IMR-90 (cell line): ENCODE measurements at regions not wholly inside any gene's neighbourhood (a gene's known extent, or its start where the extent isn't known, plus 50 kb on each side); places are given as distances from the start of the nearest gene placed in this dataset.

Experiments used
- ATAC-seq: fragments of 200-7000 bp; cut with Tn5 transposase; 2 replicates; pipeline ENCODE4 v1.9.1; 2020; ENCODE audit warnings: low read depth, mild to moderate bottlenecking, moderate library complexity
- BruUV-seq: library from RNA; stranded (reverse); fragments of 400-500 nt; replicated peaks from 2 replicates; lab custom pipeline; 2021; lab: Mats Ljungman, UMichigan
- CTCF ChIA-PET: fragments of 300-600 bp; formaldehyde crosslinking; extraction: SDS; loops from one replicate; lab custom pipeline; 2021; ENCODE audit warnings: antibody characterized with exemption; lab: Yijun Ruan, JAX
- POLR2A ChIA-PET: fragments of 300-600 bp; sonication (Branson Sonifier 250); formaldehyde crosslinking; loops from one replicate; lab custom pipeline; 2022; ENCODE audit warnings: antibody characterized with exemption; ENCODE audit not compliant: unreplicated experiment; lab: Charles Lee
- DNase-seq: peaks from one replicate; pipeline ENCODE4 v3.0.0; 2013
- H2AFZ ChIP-seq: replicated peaks from 2 replicates; pipeline ENCODE3; 2013; ENCODE audit warnings: low read length, mild to moderate bottlenecking; ENCODE audit not compliant: poor library complexity
- H2AK5ac ChIP-seq: 2 replicates; pipeline ENCODE4 v1.6.1; 2013; ENCODE audit warnings: low read depth, low read length, inconsistent platforms
- H2AK9ac ChIP-seq: replicated peaks from 2 replicates; pipeline ENCODE3; 2013; ENCODE audit warnings: mild to moderate bottlenecking, low read depth, low read length, moderate library complexity; ENCODE audit not compliant: poor library complexity
- H2BK120ac ChIP-seq: 2 replicates; pipeline ENCODE4 v1.6.1; 2013; ENCODE audit warnings: low read depth, low read length, inconsistent platforms
- H2BK15ac ChIP-seq: 3 replicates; pipeline ENCODE4 v1.6.1; 2013; ENCODE audit warnings: low read depth, low read length, inconsistent platforms
- H2BK20ac ChIP-seq: 2 replicates; pipeline ENCODE4 v1.6.1; 2013; ENCODE audit warnings: low read depth, mild to moderate bottlenecking, inconsistent platforms, low read length, moderate library complexity
- H2BK5ac ChIP-seq: 2 replicates; pipeline ENCODE4 v1.6.1; 2013; ENCODE audit warnings: mild to moderate bottlenecking, low read depth, low read length, inconsistent platforms; ENCODE audit not compliant: poor library complexity, severe bottlenecking
- H3K14ac ChIP-seq: replicated peaks from 2 replicates; pipeline ENCODE4 v1.6.1; 2013; ENCODE audit warnings: low read depth, low read length, inconsistent platforms
- H3K18ac ChIP-seq: 2 replicates; pipeline ENCODE4 v1.6.1; 2013; ENCODE audit warnings: low read depth, low read length, control low read depth
- H3K23ac ChIP-seq: 2 replicates; pipeline ENCODE4 v1.6.1; 2013; ENCODE audit warnings: low read depth, low read length, inconsistent platforms
- H3K27ac ChIP-seq: 2 replicates; pipeline ENCODE4 v1.5.1; 2013; ENCODE audit warnings: mild to moderate bottlenecking, control low read depth, low read length; ENCODE audit not compliant: insufficient read depth
- H3K27me3 ChIP-seq: 2 replicates; pipeline ENCODE4 v1.6.1; 2013; ENCODE audit warnings: low read length; ENCODE audit not compliant: control insufficient read depth, insufficient read depth
- H3K36me3 ChIP-seq: 2 replicates; pipeline ENCODE4 v1.6.1; 2013; ENCODE audit warnings: low read length, mixed read lengths; ENCODE audit not compliant: control insufficient read depth, insufficient read depth
- H3K4ac ChIP-seq: 2 replicates; pipeline ENCODE4 v1.6.1; 2013; ENCODE audit warnings: low read depth, low read length, inconsistent platforms
- H3K4me1 ChIP-seq: 2 replicates; pipeline ENCODE4 v1.6.1; 2013; ENCODE audit warnings: low read length, mixed read lengths; ENCODE audit not compliant: control insufficient read depth, insufficient read depth
- H3K4me2 ChIP-seq: 2 replicates; pipeline ENCODE4 v1.6.1; 2013; ENCODE audit warnings: low read depth, mild to moderate bottlenecking, control low read depth, low read length, moderate library complexity
- H3K4me3 ChIP-seq: 2 replicates; pipeline ENCODE4 v1.5.1; 2013; ENCODE audit warnings: low read depth, mild to moderate bottlenecking, control low read depth, low read length, moderate library complexity; ENCODE audit not compliant: insufficient read depth
- H3K56ac ChIP-seq: 2 replicates; pipeline ENCODE4 v1.6.1; 2013; ENCODE audit warnings: low read length, inconsistent platforms; ENCODE audit not compliant: insufficient read depth; ENCODE audit errors: extremely low read depth
- H3K79me1 ChIP-seq, 2 experiments: 2 replicates each; pipeline ENCODE4 v1.6.1; 2013; ENCODE audit warnings: low read length in 2 of 2, inconsistent platforms in 1 of 2, low read depth in 1 of 2
- H3K9ac ChIP-seq: 2 replicates; pipeline ENCODE4 v1.6.1; 2013; ENCODE audit warnings: low read depth, low read length, control low read depth
- H3K9me1 ChIP-seq: 2 replicates; pipeline ENCODE4 v1.6.1; 2013; ENCODE audit warnings: low read length, inconsistent platforms; ENCODE audit not compliant: insufficient read depth
- H3K9me3 ChIP-seq: 2 replicates; pipeline ENCODE4 v1.6.1; 2013; ENCODE audit warnings: low read length; ENCODE audit not compliant: control insufficient read depth, insufficient read depth
- H4K20me1 ChIP-seq: 2 replicates; pipeline ENCODE4 v1.6.1; 2013; ENCODE audit warnings: low read length, inconsistent platforms; ENCODE audit not compliant: insufficient read depth
- H4K5ac ChIP-seq: 2 replicates; pipeline ENCODE4 v1.6.1; 2013; ENCODE audit warnings: mild to moderate bottlenecking, low read depth, low read length, control low read depth
- H4K8ac ChIP-seq, 2 experiments: 2 replicates each; pipeline ENCODE4 v1.6.1; 2013; ENCODE audit warnings: low read depth in 2 of 2, low read length in 2 of 2, control low read depth in 1 of 2, inconsistent platforms in 1 of 2
- H4K91ac ChIP-seq: 2 replicates; pipeline ENCODE4 v1.6.1; 2013; ENCODE audit warnings: low read depth, low read length, inconsistent platforms; ENCODE audit not compliant: insufficient read depth
- BHLHE40 ChIP-seq: fragments of 150-350 bp; IDR thresholded peaks from 2 replicates; pipeline ENCODE4 v1.6.1; 2016; ENCODE audit warnings: mild to moderate bottlenecking, low read depth, low read length
- CEBPB ChIP-seq: IDR thresholded peaks from 2 replicates; pipeline ENCODE4 v1.6.1; 2012; ENCODE audit warnings: low read depth, low read length, improper control_type of control experiment
- CHD1 ChIP-seq: IDR thresholded peaks from 2 replicates; pipeline ENCODE4 v1.6.1; 2012; ENCODE audit warnings: low read depth, low read length, improper control_type of control experiment
- CTCF ChIP-seq: conservative IDR thresholded peaks from 2 replicates; pipeline ENCODE4 v1.5.1; 2012; ENCODE audit warnings: mild to moderate bottlenecking, low read depth, low read length, improper control_type of control experiment
- ELK1 ChIP-seq: fragments of 150-350 bp; IDR thresholded peaks from 2 replicates; pipeline ENCODE4 v1.6.1; 2016; ENCODE audit warnings: low read depth, mild to moderate bottlenecking, low read length, moderate library complexity, borderline replicate concordance
- MAZ ChIP-seq: IDR thresholded peaks from 2 replicates; pipeline ENCODE4 v1.6.1; 2012; ENCODE audit warnings: low read depth, mild to moderate bottlenecking, low read length, improper control_type of control experiment, moderate library complexity, borderline replicate concordance
- MXI1 ChIP-seq: IDR thresholded peaks from 2 replicates; pipeline ENCODE4 v1.6.1; 2012; ENCODE audit warnings: low read depth, mild to moderate bottlenecking, low read length, moderate library complexity, borderline replicate concordance
- POLR2A ChIP-seq: IDR thresholded peaks from 2 replicates; pipeline ENCODE4 v1.6.1; 2012; ENCODE audit warnings: mild to moderate bottlenecking, low read depth, low read length
- RAD21 ChIP-seq: IDR thresholded peaks from 2 replicates; pipeline ENCODE4 v1.6.1; 2012; ENCODE audit warnings: low read length, improper control_type of control experiment
- RCOR1 ChIP-seq: IDR thresholded peaks from 2 replicates; pipeline ENCODE4 v1.6.1; 2012; ENCODE audit warnings: mild to moderate bottlenecking, low read length, improper control_type of control experiment; ENCODE audit not compliant: insufficient replicate concordance
- RFX5 ChIP-seq: IDR thresholded peaks from 2 replicates; pipeline ENCODE4 v1.8.0; 2012; ENCODE audit warnings: low read depth, mild to moderate bottlenecking, low read length, moderate library complexity
- USF2 ChIP-seq: fragments of 150-350 bp; IDR thresholded peaks from 2 replicates; pipeline ENCODE4 v1.6.1; 2017; ENCODE audit warnings: mild to moderate bottlenecking, antibody characterized with exemption, low read length, low read depth
- WGBS, 2 experiments: methylation state at CpG; one replicate each; pipeline versions ENCODE4 v1.1.5 to v1.1.7; 2013; ENCODE audit warnings: missing lambda C conversion rate in 2 of 2; ENCODE audit not compliant: insufficient read length in 1 of 2; ENCODE audit errors: extremely low coverage in 2 of 2; 5-methylcytosine and 5-hydroxymethylcytosine counted together
- dilution Hi-C: fragments of 300-500 bp; cut with HindIII; formaldehyde crosslinking; loops from one replicate; pipeline ENCODE4 v1.14.3; 2018; ENCODE audit warnings: low sequenced_read_pairs; ENCODE audit not compliant: unreplicated experiment
- in situ Hi-C: fragments of 300-500 bp; cut with MboI; formaldehyde crosslinking; loops from 3 replicates; pipeline ENCODE4 v1.14.3; 2019; ENCODE audit warnings: low sequenced_read_pairs, inconsistent platforms, mixed read lengths
- intact Hi-C: fragments of 100-400 bp; cut with micrococcal nuclease; formaldehyde crosslinking; loops from 2 replicates; pipeline ENCODE4 v1.10.0; 2022

GRCh38 chr12:62106547-62107185 lies 153.5 kb upstream of the USP15 start:
- WGBS, 2 experiments = no CpG with 5 or more reads among the region's 8 CpGs
- no peak overlapping the region for H3K4me2 ChIP-seq

More at GRCh38 chr12:62106547-62107185, 153.5 kb upstream of the USP15 start:
- H4K91ac ChIP-seq = no peak overlapping the region
- H2AK9ac ChIP-seq = no peak overlapping the region
- H4K20me1 ChIP-seq = no peaks in the 10 kb centered on the region
- H3K79me1 ChIP-seq = no peaks in the 10 kb centered on the region
- TF ChIP-seq ELK1 (no peak), BHLHE40 (no peak), MAZ (no peak), RFX5 (no peak), CTCF (no peak), POLR2A (no peak), MXI1 (no peak), USF2 (no peak), RCOR1 (no peak), CHD1 (no peak), CEBPB (no peak), RAD21 (no peak)
- no peak overlapping the region for H2AK5ac ChIP-seq
- POLR2A ChIA-PET = no interaction called here
- no peaks in the 10 kb centered on the region for H3K36me3 ChIP-seq
- H3K4me3 ChIP-seq = no peak overlapping the region
- no peak for ATAC-seq
- CTCF ChIA-PET = no interaction called here
- no peak overlapping the region for H2BK15ac ChIP-seq
- DNase-seq = no peak
- H3K14ac ChIP-seq = no peak overlapping the region
- H2AFZ ChIP-seq = no peak overlapping the region
- no peak overlapping the region for H2BK5ac ChIP-seq
- H3K18ac ChIP-seq = no peak overlapping the region
- dilution Hi-C loops = no loop called here
- intact Hi-C loops = no loop called here
- no TSS peak for BruUV-seq
- no peak overlapping the region for H2BK20ac ChIP-seq
- H3K9me3 ChIP-seq = no peaks in the 10 kb centered on the region
- H3K9ac ChIP-seq = no peak overlapping the region
- H2BK120ac ChIP-seq = no peak overlapping the region
- no peak overlapping the region for H3K4ac ChIP-seq
- H4K8ac ChIP-seq = no peak overlapping the region
- no peak overlapping the region for H4K5ac ChIP-seq
- H3K4me1 ChIP-seq = no peaks in the 10 kb centered on the region
- in situ Hi-C loops = no loop called here
- H3K56ac ChIP-seq = no peak overlapping the region
- no peaks in the 10 kb centered on the region for H3K9me1 ChIP-seq
- H3K27me3 ChIP-seq = no peaks in the 10 kb centered on the region
- no peak overlapping the region for H3K27ac ChIP-seq
- no peak overlapping the region for H3K23ac ChIP-seq
